DMS 273 treated with DMSO at 0.1 percent for 48 hours (cell line): ENCODE measurements at regions not wholly inside any gene's neighbourhood (a gene's known extent, or its start where the extent isn't known, plus 50 kb on each side); places are given as distances from the start of the nearest gene placed in this dataset.

Experiments
- DNase-seq: peaks from one replicate; lab custom pipeline; 2025; lab: John Stamatoyannopoulos, UW

GRCh38 chr5:2489306-2489705, 262.2 kb downstream of the IRX2 start:
- DNase-seq, result no peak

- DNase-seq, result no peak
Measured at GRCh38 chr5:2488593-2488992, 262.9 kb downstream of the IRX2 start.

- no peak for DNase-seq
Measured at GRCh38 chr5:2487152-2487763, 264.2 kb downstream of the IRX2 start.

- no peak for DNase-seq
Measured at GRCh38 chr5:2486373-2486772, 265.1 kb downstream of the IRX2 start.

- no peak for DNase-seq
Measured at GRCh38 chr5:2482778-2483177, 268.7 kb downstream of the IRX2 start.

GRCh38 chr5:2480871-2481270, 270.6 kb downstream of the IRX2 start:
- no peak for DNase-seq

GRCh38 chr5:2475902-2476301, 275.6 kb downstream of the IRX2 start:
- DNase-seq, result no peak

GRCh38 chr5:2472670-2473069, 278.8 kb downstream of the IRX2 start:
- DNase-seq, result no peak

- DNase-seq, result no peak
Measured at GRCh38 chr5:2471152-2471879, 280.2 kb downstream of the IRX2 start.

- DNase-seq, result no peak
Measured at GRCh38 chr5:2466966-2467365, 284.5 kb downstream of the IRX2 start.

GRCh38 chr5:2465383-2465782, 286.1 kb downstream of the IRX2 start:
- no peak for DNase-seq

GRCh38 chr5:2464141-2464540, 287.3 kb downstream of the IRX2 start:
- DNase-seq, result no peak

- no peak for DNase-seq
Measured at GRCh38 chr5:2461701-2462691, 289.5 kb downstream of the IRX2 start.

- no peak for DNase-seq
Measured at GRCh38 chr5:2460098-2460497, 291.4 kb downstream of the IRX2 start.

GRCh38 chr5:2459251-2459650, 292.2 kb downstream of the IRX2 start:
- no peak for DNase-seq

- no peak for DNase-seq
Measured at GRCh38 chr5:2455878-2456277, 295.6 kb downstream of the IRX2 start.

GRCh38 chr5:2454876-2455275, 296.6 kb downstream of the IRX2 start:
- DNase-seq, result no peak

- DNase-seq, result no peak
Measured at GRCh38 chr5:2453781-2454180, 297.7 kb downstream of the IRX2 start.

GRCh38 chr5:2451100-2451499, 300.4 kb downstream of the IRX2 start:
- no peak for DNase-seq

- DNase-seq, result no peak
Measured at GRCh38 chr5:2442496-2443354, 308.8 kb downstream of the IRX2 start.

GRCh38 chr5:2441495-2442180, 309.8 kb downstream of the IRX2 start:
- no peak for DNase-seq
